Activated CD4-positive, alpha-beta T cell treated with anti-CD3 and anti-CD28 coated beads, Interleukin-2, amount 10 ng/mL, durations not matched to agents 24 days and 14 days (primary cell): ENCODE measurements at regions not wholly inside any gene's neighbourhood (a gene's known extent, or its start where the extent isn't known, plus 50 kb on each side); places are given as distances from the start of the nearest gene placed in this dataset.
"Not testable (repeated sequence)": the region's sequence is repeated elsewhere in the genome, so short reads cannot be mapped to it uniquely, and the experiment has no call there.

Source experiments
- DNase-seq: peaks from one replicate; pipeline ENCODE4 v3.0.0; 2022
- H3K27ac Mint-ChIP-seq: one replicate; pipeline ENCODE4 v1.8.0; 2022; ENCODE audit warnings: mild to moderate bottlenecking, mixed read lengths
- H3K27me3 Mint-ChIP-seq: one replicate; pipeline ENCODE4 v1.8.0; 2022; ENCODE audit warnings: mixed read lengths
- H3K36me3 Mint-ChIP-seq: one replicate; pipeline ENCODE4 v1.8.0; 2022; ENCODE audit warnings: low read depth, mild to moderate bottlenecking, mixed read lengths
- H3K4me1 Mint-ChIP-seq: one replicate; pipeline ENCODE4 v1.8.0; 2021; ENCODE audit warnings: mixed read lengths
- H3K4me3 Mint-ChIP-seq: one replicate; pipeline ENCODE4 v1.8.0; 2022; ENCODE audit warnings: mild to moderate bottlenecking, moderate library complexity, mixed read lengths
- H3K9me3 Mint-ChIP-seq: one replicate; pipeline ENCODE4 v1.8.0; 2021; ENCODE audit warnings: mixed read lengths
- intact Hi-C: fragments of 100-400 bp; cut with micrococcal nuclease; formaldehyde crosslinking; loops from one replicate; pipeline ENCODE4 v1.15.1; 2023

GRCh38 chr11:100484948-100485347 is 202.1 kb upstream of the ARHGAP42 start:
- Mint-ChIP-seq H3K9me3 (peaks cover 18% of the 10 kb centered on the region), H3K36me3 (no peaks in the 10 kb centered on the region), H3K27ac (no peak overlapping the region), H3K27me3 (no peaks in the 10 kb centered on the region), H3K4me3 (no peak overlapping the region), H3K4me1 (no peaks in the 10 kb centered on the region)
- DNase-seq: no peak
- intact Hi-C loops: no loop called here

- DNase-seq: no peak
- Mint-ChIP-seq H3K27me3 (no peaks in the 10 kb centered on the region), H3K36me3 (no peaks in the 10 kb centered on the region), H3K4me1 (no peaks in the 10 kb centered on the region), H3K4me3 (no peak overlapping the region), H3K27ac (no peak overlapping the region), H3K9me3 (peaks cover 6% of the 10 kb centered on the region)
- intact Hi-C loops: no loop called here
These were observed 188.3 kb upstream of the ARHGAP42 start for GRCh38 chr11:100498780-100499179.

DNA sequence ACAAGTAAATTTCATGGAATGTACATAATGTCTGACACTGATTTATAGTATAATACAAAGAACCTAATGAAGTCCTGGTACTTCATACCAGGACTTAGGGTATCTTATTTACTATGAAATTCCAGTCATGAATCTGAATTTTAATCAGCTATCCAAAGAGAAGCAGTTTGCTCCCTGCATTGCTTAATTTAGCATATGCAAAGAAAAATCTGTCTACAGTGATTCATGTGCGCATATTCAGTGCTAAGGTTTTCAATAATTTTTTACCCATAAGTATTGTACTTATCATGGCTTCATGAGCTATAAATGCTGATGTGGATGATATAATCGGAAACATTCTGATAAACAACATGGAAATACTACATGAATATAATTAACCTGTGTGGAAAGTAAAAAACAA is 185.6 kb upstream of the ARHGAP42 start:
- no peaks in the 10 kb centered on the region for H3K27me3 Mint-ChIP-seq
- intact Hi-C loops: no loop called here

GRCh38 chr11:100512475-100512874 is 174.6 kb upstream of the ARHGAP42 start:
- H3K27me3 Mint-ChIP-seq: no peaks in the 10 kb centered on the region
- no peaks in the 10 kb centered on the region for H3K4me1 Mint-ChIP-seq
- intact Hi-C loops: no loop called here
- H3K27ac Mint-ChIP-seq: no peak overlapping the region
- H3K36me3 Mint-ChIP-seq: no peaks in the 10 kb centered on the region
- peaks cover 4% of the 10 kb centered on the region for H3K9me3 Mint-ChIP-seq
- H3K4me3 Mint-ChIP-seq: no peak overlapping the region
- DNase-seq: no peak

More for the DNA sequence above, 185.6 kb upstream of the ARHGAP42 start:
- no peaks in the 10 kb centered on the region for H3K36me3 Mint-ChIP-seq
- H3K27ac Mint-ChIP-seq: no peak overlapping the region
- peaks cover under 1% of the 10 kb centered on the region for H3K9me3 Mint-ChIP-seq
- H3K4me1 Mint-ChIP-seq: no peaks in the 10 kb centered on the region
- H3K4me3 Mint-ChIP-seq: no peak overlapping the region
- no peak for DNase-seq

- no peak overlapping the region for H3K27ac Mint-ChIP-seq
- H3K36me3 Mint-ChIP-seq: no peaks in the 10 kb centered on the region
- no peaks in the 10 kb centered on the region for H3K27me3 Mint-ChIP-seq
- DNase-seq: no peak
- no peaks in the 10 kb centered on the region for H3K9me3 Mint-ChIP-seq
- H3K4me1 Mint-ChIP-seq: no peaks in the 10 kb centered on the region
- no peak overlapping the region for H3K4me3 Mint-ChIP-seq
- intact Hi-C loops: no loop called here
These were observed 172.0 kb upstream of the ARHGAP42 start for GRCh38 chr11:100515087-100515486.

GRCh38 chr11:100525197-100525596 is 161.9 kb upstream of the ARHGAP42 start:
- H3K4me3 Mint-ChIP-seq: no peak overlapping the region
- no peaks in the 10 kb centered on the region for H3K36me3 Mint-ChIP-seq
- no peaks in the 10 kb centered on the region for H3K27me3 Mint-ChIP-seq
- H3K9me3 Mint-ChIP-seq: peaks cover 13% of the 10 kb centered on the region
- DNase-seq: no peak
- no peak overlapping the region for H3K27ac Mint-ChIP-seq
- no peaks in the 10 kb centered on the region for H3K4me1 Mint-ChIP-seq
- intact Hi-C loops: no loop called here

DNA sequence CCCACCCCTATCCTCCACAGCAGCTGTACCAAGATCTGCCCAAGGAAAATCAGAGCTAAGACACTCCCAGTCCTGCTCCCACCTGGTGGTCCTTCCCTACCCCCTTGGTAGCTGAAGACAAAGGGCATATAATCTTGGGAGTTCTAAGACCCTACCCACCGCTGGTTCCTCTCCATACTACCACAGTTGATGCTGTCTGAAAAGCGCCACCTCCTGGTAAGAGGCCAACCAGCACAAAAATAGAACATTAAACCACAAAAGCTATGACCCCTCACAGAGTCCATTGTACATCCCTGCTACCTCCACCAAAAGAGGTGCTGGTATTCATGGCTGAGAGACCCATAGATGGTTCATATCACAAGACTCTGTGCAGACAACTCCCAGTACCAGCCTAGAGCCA is 161.5 kb upstream of the ARHGAP42 start:
- H3K4me1 Mint-ChIP-seq: no peaks in the 10 kb centered on the region
- no peak for DNase-seq
- intact Hi-C loops: no loop called here
- H3K27me3 Mint-ChIP-seq: no peaks in the 10 kb centered on the region
- H3K27ac Mint-ChIP-seq: no peak overlapping the region
- no peak overlapping the region for H3K4me3 Mint-ChIP-seq
- peaks cover 13% of the 10 kb centered on the region for H3K9me3 Mint-ChIP-seq
- no peaks in the 10 kb centered on the region for H3K36me3 Mint-ChIP-seq

DNA sequence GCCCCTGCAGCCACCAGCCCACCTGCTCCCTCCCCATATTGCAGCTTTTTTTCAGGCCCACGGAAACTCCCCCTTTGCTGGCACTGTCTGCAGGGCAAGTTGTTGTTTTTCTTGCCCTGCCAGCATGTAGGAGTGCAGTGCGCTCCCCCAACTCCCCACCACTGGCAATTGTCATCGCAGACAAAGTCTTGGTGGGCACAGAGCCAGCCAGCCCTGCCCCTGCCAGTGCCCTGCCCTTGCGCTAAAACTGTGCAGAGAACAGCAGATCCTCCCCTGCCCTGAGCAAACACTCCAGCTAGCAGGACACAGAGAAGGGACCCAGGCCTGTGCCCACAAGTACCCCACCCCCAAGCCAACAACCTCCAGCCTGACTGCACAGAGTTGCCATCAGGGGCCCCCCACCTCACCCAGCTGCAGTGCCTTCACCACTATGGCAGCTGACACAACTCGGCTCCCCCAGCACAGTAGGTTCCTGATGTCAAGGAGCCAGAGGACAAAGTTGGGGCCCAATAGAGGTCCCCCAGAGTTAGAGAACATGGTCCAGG is 158.1 kb upstream of the ARHGAP42 start:
- intact Hi-C loops: no loop called here
- no peak overlapping the region for H3K4me3 Mint-ChIP-seq
- no peak overlapping the region for H3K27ac Mint-ChIP-seq
- peaks cover 17% of the 10 kb centered on the region for H3K9me3 Mint-ChIP-seq
- H3K4me1 Mint-ChIP-seq: no peaks in the 10 kb centered on the region
- no peaks in the 10 kb centered on the region for H3K27me3 Mint-ChIP-seq
- no peak for DNase-seq
- no peaks in the 10 kb centered on the region for H3K36me3 Mint-ChIP-seq

DNA sequence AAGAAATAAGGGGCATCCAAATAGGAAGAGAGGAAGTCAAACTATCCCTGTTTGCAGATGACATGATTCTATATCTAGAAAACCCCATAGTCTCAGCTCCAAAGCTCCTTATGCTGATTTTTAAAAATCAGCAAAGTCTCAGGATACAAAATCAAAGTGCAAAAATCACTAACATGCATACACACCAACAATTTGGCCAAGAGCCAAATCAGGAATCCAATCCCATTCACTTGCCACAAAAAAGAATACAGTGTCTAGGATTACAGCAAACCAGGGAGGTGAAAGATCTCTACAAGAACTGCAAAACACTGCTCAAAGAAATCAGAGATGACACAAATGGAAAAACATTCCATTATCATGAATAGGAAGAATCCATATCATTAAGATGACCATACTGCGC is 155.8 kb upstream of the ARHGAP42 start:
- H3K4me3 Mint-ChIP-seq, intact Hi-C loops, DNase-seq, H3K27me3 Mint-ChIP-seq, H3K9me3 Mint-ChIP-seq, H3K27ac Mint-ChIP-seq, H3K4me1 Mint-ChIP-seq, H3K36me3 Mint-ChIP-seq: not testable (repeated sequence)

DNA sequence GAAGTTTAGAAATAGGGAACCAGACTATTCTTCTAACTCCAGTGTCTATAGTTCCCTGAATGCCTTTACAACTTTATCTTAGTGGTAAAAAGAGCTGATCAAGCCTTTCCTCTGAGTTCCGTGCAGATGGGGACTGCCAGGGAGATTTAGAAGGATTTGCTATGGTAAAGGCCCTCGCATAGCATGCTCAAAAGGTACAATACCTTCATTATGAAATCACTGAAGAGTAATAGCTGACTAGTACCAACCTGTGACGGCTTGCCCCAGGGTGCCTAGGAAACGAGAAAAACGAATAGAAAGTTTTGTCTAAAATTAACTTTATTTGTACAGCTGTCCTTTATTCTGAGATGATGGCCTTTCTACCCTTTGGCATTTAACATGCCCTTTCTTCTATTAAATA is 150.1 kb upstream of the ARHGAP42 start:
- no peaks in the 10 kb centered on the region for H3K4me1 Mint-ChIP-seq
- intact Hi-C loops: no loop called here
- H3K27me3 Mint-ChIP-seq: no peaks in the 10 kb centered on the region
- H3K4me3 Mint-ChIP-seq: no peak overlapping the region
- H3K27ac Mint-ChIP-seq: no peak overlapping the region
- H3K36me3 Mint-ChIP-seq: no peaks in the 10 kb centered on the region
- DNase-seq: no peak
- no peaks in the 10 kb centered on the region for H3K9me3 Mint-ChIP-seq

- Mint-ChIP-seq H3K4me3 (no peak overlapping the region), H3K27ac (no peak overlapping the region), H3K27me3 (no peaks in the 10 kb centered on the region), H3K36me3 (no peaks in the 10 kb centered on the region), H3K9me3 (no peaks in the 10 kb centered on the region), H3K4me1 (no peaks in the 10 kb centered on the region)
- DNase-seq: no peak
- intact Hi-C loops: no loop called here
These were observed 143.7 kb upstream of the ARHGAP42 start for GRCh38 chr11:100543386-100543785.

DNA sequence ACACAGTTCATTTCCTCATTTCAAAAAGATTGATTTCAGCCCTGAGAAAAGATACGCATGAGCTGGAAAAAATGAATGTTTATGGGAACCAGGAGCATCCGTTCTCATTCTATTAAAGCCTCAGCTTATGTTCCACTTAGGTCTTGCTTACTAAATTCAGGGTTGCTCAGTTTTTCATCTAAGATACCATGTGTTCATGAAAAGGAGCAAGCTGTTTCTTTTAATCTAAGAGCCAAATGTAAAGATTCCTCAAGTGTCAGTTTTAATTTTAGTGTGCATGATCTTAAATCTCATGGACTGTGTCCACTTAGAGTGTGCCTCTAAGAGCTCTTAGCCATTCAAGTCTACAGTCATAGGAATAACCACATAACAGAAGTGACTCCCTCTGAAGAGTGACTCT is 141.5 kb upstream of the ARHGAP42 start:
- intact Hi-C loops: no loop called here
- no peak overlapping the region for H3K4me3 Mint-ChIP-seq
- H3K27me3 Mint-ChIP-seq: no peaks in the 10 kb centered on the region
- no peak overlapping the region for H3K27ac Mint-ChIP-seq
- no peaks in the 10 kb centered on the region for H3K9me3 Mint-ChIP-seq
- DNase-seq: no peak
- no peaks in the 10 kb centered on the region for H3K36me3 Mint-ChIP-seq
- no peaks in the 10 kb centered on the region for H3K4me1 Mint-ChIP-seq

- H3K9me3 Mint-ChIP-seq: no peaks in the 10 kb centered on the region
These were observed 141.1 kb upstream of the ARHGAP42 start for GRCh38 chr11:100545970-100546369.

GRCh38 chr11:100546714-100547113 is 140.4 kb upstream of the ARHGAP42 start:
- Mint-ChIP-seq H3K27me3 (no peaks in the 10 kb centered on the region), H3K4me3 (no peak overlapping the region), H3K27ac (no peak overlapping the region), H3K9me3 (no peaks in the 10 kb centered on the region), H3K4me1 (no peaks in the 10 kb centered on the region), H3K36me3 (no peaks in the 10 kb centered on the region)
- no peak for DNase-seq
- intact Hi-C loops: no loop called here

More at GRCh38 chr11:100545970-100546369, 141.1 kb upstream of the ARHGAP42 start:
- no peaks in the 10 kb centered on the region for H3K27me3 Mint-ChIP-seq
- intact Hi-C loops: no loop called here
- no peaks in the 10 kb centered on the region for H3K36me3 Mint-ChIP-seq
- H3K27ac Mint-ChIP-seq: no peak overlapping the region
- DNase-seq: no peak
- H3K4me1 Mint-ChIP-seq: no peaks in the 10 kb centered on the region
- no peak overlapping the region for H3K4me3 Mint-ChIP-seq

DNA sequence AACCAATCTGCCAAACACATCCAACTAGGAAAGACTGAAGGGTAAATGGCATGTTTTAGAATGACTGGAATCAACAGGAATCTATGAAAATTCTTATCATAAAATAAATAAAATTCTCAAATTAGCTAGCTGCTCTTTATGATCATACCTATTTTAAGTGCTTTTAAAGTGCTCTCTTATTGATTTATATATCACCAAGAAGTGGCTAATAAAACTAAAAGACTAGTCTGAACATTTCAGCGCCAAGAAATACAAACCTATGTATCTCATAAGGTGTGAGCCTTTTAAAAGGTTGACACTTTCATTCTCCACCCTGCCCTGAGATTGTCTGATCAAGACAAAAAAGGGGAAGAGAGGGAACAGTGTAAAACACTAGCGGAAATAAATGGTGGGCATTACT is 136.8 kb upstream of the ARHGAP42 start:
- Mint-ChIP-seq H3K36me3 (no peaks in the 10 kb centered on the region), H3K4me1 (no peaks in the 10 kb centered on the region), H3K27me3 (no peaks in the 10 kb centered on the region), H3K4me3 (no peak overlapping the region), H3K27ac (no peak overlapping the region), H3K9me3 (no peaks in the 10 kb centered on the region)
- intact Hi-C loops: no loop called here
- DNase-seq: no peak
